Gastroesophageal sphincter (tissue), 3 donors: ENCODE measurements at regions not wholly inside any gene's neighbourhood (a gene's known extent, or its start where the extent isn't known, plus 50 kb on each side); places are given as distances from the start of the nearest gene placed in this dataset.

Experiments
- POLR2A ChIP-seq, 2 donors: fragments of 450-650 bp; IDR thresholded peaks; one replicate each; pipeline ENCODE4 v1.6.1; 2017; ENCODE audit warnings: antibody characterized with exemption in 2 of 2, mild to moderate bottlenecking in 2 of 2, moderate library complexity in 1 of 2
- POLR2AphosphoS5 ChIP-seq: sonication (generic); formaldehyde crosslinking; IDR thresholded peaks from one replicate; pipeline ENCODE4 v1.6.1; 2017; ENCODE audit warnings: antibody characterized with exemption
- TF ChIP-seq, protein P1 (sequence below), 4 experiments: fragments of 200-600 bp in 2 of 4; fragments of 450-650 bp in 2 of 4; sonication (generic) in 1 of 4; IDR thresholded peaks; one replicate each; pipeline ENCODE4 v1.5.1; 2017 to 2019; ENCODE audit warnings: antibody characterized with exemption in 4 of 4, mild to moderate bottlenecking in 2 of 4, moderate library complexity in 2 of 4

DNA sequence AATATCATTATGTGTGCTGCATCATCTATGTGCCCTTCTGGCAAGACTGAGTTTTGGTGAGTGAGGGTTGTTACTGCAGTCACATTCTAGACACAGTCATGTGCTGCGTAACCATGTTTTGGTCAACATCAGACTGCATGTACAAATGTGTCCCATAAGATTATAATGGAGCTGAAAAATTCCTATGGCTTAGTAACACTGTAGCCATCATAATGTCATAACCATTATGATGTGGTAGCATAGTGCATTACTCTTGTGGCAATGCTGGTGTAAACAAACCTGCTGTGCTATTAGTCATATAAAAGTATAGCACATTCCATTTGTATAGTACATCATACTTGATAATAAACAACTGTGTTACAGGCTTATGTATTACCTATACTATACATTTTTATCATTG lies 198.1 kb upstream of the NUDT6 start:
- TF ChIP-seq POLR2AphosphoS5 (no peak), POLR2A (IDR thresholded peaks at IDR 0.05) (no peak)
- TF ChIP-seq, protein P1, sequence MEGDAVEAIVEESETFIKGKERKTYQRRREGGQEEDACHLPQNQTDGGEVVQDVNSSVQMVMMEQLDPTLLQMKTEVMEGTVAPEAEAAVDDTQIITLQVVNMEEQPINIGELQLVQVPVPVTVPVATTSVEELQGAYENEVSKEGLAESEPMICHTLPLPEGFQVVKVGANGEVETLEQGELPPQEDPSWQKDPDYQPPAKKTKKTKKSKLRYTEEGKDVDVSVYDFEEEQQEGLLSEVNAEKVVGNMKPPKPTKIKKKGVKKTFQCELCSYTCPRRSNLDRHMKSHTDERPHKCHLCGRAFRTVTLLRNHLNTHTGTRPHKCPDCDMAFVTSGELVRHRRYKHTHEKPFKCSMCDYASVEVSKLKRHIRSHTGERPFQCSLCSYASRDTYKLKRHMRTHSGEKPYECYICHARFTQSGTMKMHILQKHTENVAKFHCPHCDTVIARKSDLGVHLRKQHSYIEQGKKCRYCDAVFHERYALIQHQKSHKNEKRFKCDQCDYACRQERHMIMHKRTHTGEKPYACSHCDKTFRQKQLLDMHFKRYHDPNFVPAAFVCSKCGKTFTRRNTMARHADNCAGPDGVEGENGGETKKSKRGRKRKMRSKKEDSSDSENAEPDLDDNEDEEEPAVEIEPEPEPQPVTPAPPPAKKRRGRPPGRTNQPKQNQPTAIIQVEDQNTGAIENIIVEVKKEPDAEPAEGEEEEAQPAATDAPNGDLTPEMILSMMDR (IDR thresholded peaks at IDR 0.05) = no peak
